ENCODE measurements at regions not wholly inside any gene's neighbourhood (a gene's known extent, or its start where the extent isn't known, plus 50 kb on each side); places are given as distances from the start of the nearest gene placed in this dataset.
"Not testable (repeated sequence)": the region's sequence is repeated elsewhere in the genome, so short reads cannot be mapped to it uniquely, and the experiment has no call there.

- TF ChIP-seq CTCF, POLR2A (IDR thresholded peaks at IDR 0.05): not testable (repeated sequence)
Observed at GRCh38 chr13:40373608-40374007, 292.8 kb downstream of the FOXO1 start.

All from breast epithelium (tissue), 3 donors.